NCI-H2196 treated with DMSO at 0.1 percent for 48 hours (cell line): ENCODE measurements at regions not wholly inside any gene's neighbourhood (a gene's known extent, or its start where the extent isn't known, plus 50 kb on each side); places are given as distances from the start of the nearest gene placed in this dataset.

Source experiments
- DNase-seq: peaks from one replicate; lab custom pipeline; 2025; ENCODE audit not compliant: unreplicated experiment; lab: John Stamatoyannopoulos, UW

- no peak for DNase-seq
Measured at GRCh38 chr13:27014406-27015359, 156.9 kb downstream of the USP12 start.

GRCh38 chr13:27012482-27013197, 159.0 kb downstream of the USP12 start:
- no peak for DNase-seq

GRCh38 chr13:27011661-27012060, 159.9 kb downstream of the USP12 start:
- no peak for DNase-seq

GRCh38 chr13:27008733-27009132, 162.9 kb downstream of the USP12 start:
- DNase-seq, result no peak

- no peak for DNase-seq
Measured at GRCh38 chr13:27007166-27007565, 164.4 kb downstream of the USP12 start.

- DNase-seq, result no peak
Measured at GRCh38 chr13:27006519-27007161, 165.0 kb downstream of the USP12 start.

GRCh38 chr13:27005976-27006518, 165.6 kb downstream of the USP12 start:
- no peak for DNase-seq

GRCh38 chr13:27005556-27005955, 166.1 kb downstream of the USP12 start:
- no peak for DNase-seq

GRCh38 chr13:27004866-27005265, 166.7 kb downstream of the USP12 start:
- no peak for DNase-seq

- DNase-seq, result no peak
Measured at GRCh38 chr13:27004326-27004725, 167.3 kb downstream of the USP12 start.

GRCh38 chr13:27001705-27002104, 169.9 kb downstream of the USP12 start:
- DNase-seq, result peak; percentile 65

- DNase-seq, result no peak
Measured at GRCh38 chr13:27000686-27001085, 170.9 kb downstream of the USP12 start.

GRCh38 chr13:26999499-26999898, 172.1 kb downstream of the USP12 start:
- no peak for DNase-seq

GRCh38 chr13:26998292-26998691, 173.3 kb downstream of the USP12 start:
- no peak for DNase-seq

GRCh38 chr13:26996965-26997752, 174.5 kb downstream of the USP12 start:
- DNase-seq, result no peak

GRCh38 chr13:26995159-26995558, 176.5 kb downstream of the USP12 start:
- no peak for DNase-seq

GRCh38 chr13:26993780-26994179, 177.8 kb downstream of the USP12 start:
- no peak for DNase-seq

GRCh38 chr13:26992951-26993719, 178.5 kb downstream of the USP12 start:
- DNase-seq, result no peak

GRCh38 chr13:26991508-26992181, 180.0 kb downstream of the USP12 start:
- DNase-seq, result no peak
